HepG2 (cell line): ENCODE measurements at regions not wholly inside any gene's neighbourhood (a gene's known extent, or its start where the extent isn't known, plus 50 kb on each side); places are given as distances from the start of the nearest gene placed in this dataset.

Source experiments
- ATAC-seq: fragments of 200-7000 bp; cut with Tn5 transposase; 3 replicates; pipeline ENCODE4 v1.9.1; 2020; ENCODE audit warnings: mild to moderate bottlenecking, moderate library complexity
- BruUV-seq: library from RNA; stranded (reverse); fragments of 400-500 nt; replicated peaks from 2 replicates; lab custom pipeline; 2021; lab: Mats Ljungman, UMichigan
- CTCF ChIA-PET: fragments of 300-600 bp; formaldehyde crosslinking; extraction: SDS; loops from one replicate; lab custom pipeline; 2021; ENCODE audit warnings: low total read pairs, inconsistent platforms, low intra/inter-chr PET ratio; lab: Yijun Ruan, JAX
- POLR2A ChIA-PET: fragments of 350-600 bp; sonication (Branson Sonifier 250); formaldehyde crosslinking; loops from one replicate; lab custom pipeline; 2020; ENCODE audit warnings: antibody characterized with exemption, inconsistent platforms; lab: Yijun Ruan, JAX
- DNase-seq: peaks from one replicate; pipeline ENCODE4 v3.0.0-alpha.2; 2015; ENCODE audit warnings: low spot score
- FAIRE-seq: peaks from 3 replicates; lab custom pipeline; 2011; peaks lifted over from hg19 to GRCh38; lab: Jason Lieb, UNC
- H2AFZ ChIP-seq: one replicate; pipeline ENCODE4 v1.6.1; 2011; ENCODE audit warnings: low read length, inconsistent platforms
- H3K27ac ChIP-seq: fragments of 300-600 bp; 3 replicates; pipeline ENCODE4 v1.8.0; 2011; ENCODE audit warnings: mixed run types, mild to moderate bottlenecking, mixed read lengths, low read length, inconsistent platforms; ENCODE audit not compliant: insufficient read depth; ENCODE audit errors: extremely low read length
- H3K27me3 ChIP-seq, 2 experiments: fragments of 200-600 bp in 1 of 2; 2 replicates in 1 of 2; 3 replicates in 1 of 2; pipeline versions ENCODE4 v1.6.0 to v1.8.0; 2011; ENCODE audit warnings: low read length in 2 of 2, mild to moderate bottlenecking in 2 of 2, moderate library complexity in 2 of 2, inconsistent platforms in 1 of 2; ENCODE audit not compliant: insufficient read depth in 2 of 2, control insufficient read depth in 1 of 2
- H3K36me3 ChIP-seq, 2 experiments: fragments of 200-600 bp in 1 of 2; replicated peaks in 1 of 2; 2 replicates in 1 of 2; 3 replicates in 1 of 2; pipeline versions ENCODE4 v1.5.1 to v1.8.0; 2011; ENCODE audit warnings: low read length in 2 of 2, inconsistent platforms in 1 of 2; ENCODE audit not compliant: insufficient read depth in 2 of 2, control insufficient read depth in 1 of 2
- H3K4me1 ChIP-seq: 2 replicates; pipeline ENCODE4 v1.5.1; 2012; ENCODE audit warnings: low read length, inconsistent platforms; ENCODE audit not compliant: insufficient read depth
- H3K4me2 ChIP-seq: 2 replicates; pipeline ENCODE4 v1.6.0; 2011; ENCODE audit warnings: low read depth, low read length, inconsistent platforms
- H3K4me3 ChIP-seq, 3 experiments: fragments of 200-600 bp in 1 of 3; sonication (generic), shearing (Covaris generic) in 1 of 3; replicated peaks in 1 of 3; 2 replicates each; pipeline ENCODE4 v1.5.1; 2011 to 2016; ENCODE audit warnings: low read length in 3 of 3, inconsistent platforms in 2 of 3, low read depth in 2 of 3, mild to moderate bottlenecking in 2 of 3, control low read depth in 1 of 3, mixed read lengths in 1 of 3; ENCODE audit not compliant: insufficient read depth in 1 of 3
- H3K79me2 ChIP-seq: one replicate; pipeline ENCODE4 v1.6.1; 2011; ENCODE audit warnings: low read length, inconsistent platforms; ENCODE audit not compliant: insufficient read depth
- H3K9ac ChIP-seq: 2 replicates; pipeline ENCODE4 v1.6.0; 2011; ENCODE audit warnings: mild to moderate bottlenecking, low read depth, low read length, inconsistent platforms; ENCODE audit not compliant: insufficient read depth
- H3K9me3 ChIP-seq: 2 replicates; pipeline ENCODE4 v1.5.1; 2012; ENCODE audit warnings: mild to moderate bottlenecking, low read length
- H4K20me1 ChIP-seq: 2 replicates; pipeline ENCODE4 v1.6.0; 2011; ENCODE audit warnings: inconsistent platforms, mild to moderate bottlenecking, low read length, moderate library complexity; ENCODE audit not compliant: insufficient read depth
- HNF1A ChIP-seq, 2 experiments: sonication (generic) in 1 of 2; formaldehyde crosslinking in 1 of 2; IDR thresholded peaks; 2 replicates each; pipeline versions ENCODE4 v1.4.0 to v1.6.1; 2016 to 2020; ENCODE audit warnings: borderline replicate concordance in 1 of 2, low read depth in 1 of 2, mild to moderate bottlenecking in 1 of 2, missing genetic modification reagents in 1 of 2
- IKZF4 ChIP-seq: sonication (generic); formaldehyde crosslinking; IDR thresholded peaks from 2 replicates; pipeline ENCODE4 v1.5.1; 2020; ENCODE audit warnings: borderline replicate concordance, mild to moderate bottlenecking, low read depth, missing genetic modification reagents; ENCODE audit errors: not compliant biosample characterization
- IRX3 ChIP-seq: sonication (generic); formaldehyde crosslinking; IDR thresholded peaks from 2 replicates; pipeline ENCODE4 v1.8.1; 2023; ENCODE audit warnings: mild to moderate bottlenecking, low read depth, missing genetic modification reagents, borderline replicate concordance
- NFYB ChIP-seq: sonication (generic); formaldehyde crosslinking; IDR thresholded peaks from 2 replicates; pipeline ENCODE4 v1.4.0; 2020; ENCODE audit warnings: missing genetic modification reagents
- NR2F6 ChIP-seq, 2 experiments: IDR thresholded peaks; 2 replicates each; pipeline ENCODE4 v1.6.1; 2016; ENCODE audit warnings: antibody characterized with exemption in 1 of 2, mild to moderate bottlenecking in 1 of 2
- SP4 ChIP-seq: sonication (generic); formaldehyde crosslinking; IDR thresholded peaks from 2 replicates; pipeline ENCODE4 v1.8.1; 2023; ENCODE audit warnings: mild to moderate bottlenecking, missing genetic modification reagents
- SYNCRIP ChIP-seq: fragments of 200-400 bp; formaldehyde crosslinking; IDR thresholded peaks from 2 replicates; pipeline ENCODE4 v1.6.1; 2018; ENCODE audit warnings: mild to moderate bottlenecking, low read depth, low read length; ENCODE audit not compliant: insufficient read depth
- ZNF572 ChIP-seq: sonication (generic); formaldehyde crosslinking; IDR thresholded peaks from 2 replicates; pipeline ENCODE4 v1.5.1; 2020; ENCODE audit warnings: mild to moderate bottlenecking, missing genetic modification reagents
- ZNF7 ChIP-seq: IDR thresholded peaks from 2 replicates; pipeline ENCODE4 v1.6.1; 2016; ENCODE audit warnings: missing biosample characterization, missing genetic modification reagents
- ZSCAN12 ChIP-seq: sonication (generic); formaldehyde crosslinking; IDR thresholded peaks from 2 replicates; pipeline ENCODE4 v1.9.0; 2021; ENCODE audit warnings: mild to moderate bottlenecking, missing genetic modification reagents
- WGBS: methylation state at CpG from one replicate; pipeline ENCODE4 v1.1.6; 2017; ENCODE audit warnings: low lambda C conversion rate; 5-methylcytosine and 5-hydroxymethylcytosine counted together
- in situ Hi-C: cut with HindIII; loops from 2 replicates; pipeline ENCODE4 v1.10.0; 2017; ENCODE audit warnings: low pct_unique_long_range_greater_than_20kb; ENCODE audit not compliant: extremely low pct_ligation_motif_present
- intact Hi-C: fragments of 100-400 bp; cut with micrococcal nuclease; formaldehyde crosslinking; loops from one replicate; pipeline ENCODE4 v1.10.0; 2022; ENCODE audit not compliant: unreplicated experiment

- in situ Hi-C loops (no loop called here), intact Hi-C loops (no loop called here)
- ChIA-PET CTCF (no interaction called here), POLR2A (no interaction called here)
- Histone ChIP-seq H3K36me3 (no peaks in the 10 kb centered on the region), H3K79me2 (no peaks in the 10 kb centered on the region), H2AFZ (no peak overlapping the region), H4K20me1 (no peaks in the 10 kb centered on the region), H3K27ac (no peak overlapping the region), H3K9ac (no peak overlapping the region), H3K4me1 (no peaks in the 10 kb centered on the region), H3K9me3 (peaks cover 90% of the 10 kb centered on the region), H3K4me3 (no peak overlapping the region), H3K27me3 (no peaks in the 10 kb centered on the region), H3K4me2 (no peak overlapping the region)
- TF ChIP-seq HNF1A (IDR thresholded peaks at IDR 0.05; ENCODE audit: low read depth) (no peak), HNF1A (CRISPR knock-in tag; IDR thresholded peaks at IDR 0.05; ENCODE audit: borderline replicate concordance) (no peak), SYNCRIP (no peak), IKZF4 (CRISPR knock-in tag) (no peak), ZNF572 (CRISPR knock-in tag) (no peak), IRX3 (CRISPR knock-in tag) (no peak), NR2F6 (IDR thresholded peaks at IDR 0.05) (no peak), NR2F6 (CRISPR knock-in tag; IDR thresholded peaks at IDR 0.05) (no peak), NFYB (CRISPR knock-in tag) (no peak), ZNF7 (CRISPR knock-in tag) (no peak), ZSCAN12 (CRISPR knock-in tag) (no peak), SP4 (CRISPR knock-in tag) (no peak)
- no TSS peak for BruUV-seq
- no peak for FAIRE-seq
- WGBS: 3% methylated on average over 3 of the region's 3 CpGs
- DNase-seq: no peak
- no peak for ATAC-seq
Observed at GRCh38 chr19:28024920-28025319, 1188.0 kb downstream of the UQCRFS1 start.
